Sigmoid colon (tissue), 6 donors: ENCODE measurements at regions not wholly inside any gene's neighbourhood (a gene's known extent, or its start where the extent isn't known, plus 50 kb on each side); places are given as distances from the start of the nearest gene placed in this dataset.

Source experiments
- DNase-seq: peaks from one replicate; pipeline ENCODE4 v3.0.0-alpha.2; 2019
- H3K27ac ChIP-seq, 4 donors: fragments of 200-600 bp; sonication (generic); one replicate each; pipeline ENCODE4 v1.5.1; 2016 to 2019; ENCODE audit warnings: mild to moderate bottlenecking in 1 of 4
- H3K27me3 ChIP-seq, 3 donors: fragments of 200-600 bp; sonication (generic); one replicate each; pipeline ENCODE4 v1.5.1; 2019; ENCODE audit warnings: mild to moderate bottlenecking in 1 of 3
- H3K36me3 ChIP-seq, 4 donors: fragments of 200-600 bp; sonication (generic); one replicate each; pipeline ENCODE4 v1.5.1; 2016 to 2019
- H3K4me1 ChIP-seq, 4 donors: fragments of 200-600 bp; sonication (generic); one replicate each; pipeline ENCODE4 v1.5.1; 2017 to 2019
- H3K4me3 ChIP-seq, 4 donors: fragments of 200-600 bp; sonication (generic); one replicate each; pipeline ENCODE4 v1.5.1; 2017 to 2019; ENCODE audit warnings: mild to moderate bottlenecking in 2 of 4, moderate library complexity in 1 of 4
- H3K9me3 ChIP-seq, 4 donors: fragments of 200-600 bp in 3 of 4; sonication (generic) in 3 of 4; one replicate each; pipeline versions ENCODE4 v1.5.1 to v1.6.1; 2013 to 2019
- EP300 ChIP-seq, 4 donors: sonication (generic); formaldehyde crosslinking; IDR thresholded peaks; one replicate each; pipeline ENCODE4 v1.6.1; 2017; ENCODE audit warnings: antibody characterized with exemption in 4 of 4
- POLR2A ChIP-seq, 2 donors: fragments of 450-650 bp; IDR thresholded peaks; one replicate each; pipeline ENCODE4 v1.6.1; 2016; ENCODE audit warnings: antibody characterized with exemption in 2 of 2, mild to moderate bottlenecking in 2 of 2, moderate library complexity in 2 of 2
- POLR2AphosphoS5 ChIP-seq, 4 donors: sonication (generic); formaldehyde crosslinking; IDR thresholded peaks; one replicate each; pipeline ENCODE4 v1.6.1; 2017; ENCODE audit warnings: antibody characterized with exemption in 4 of 4
- WGBS, 2 donors: extraction: QIAGEN DNeasy Blood & Tissue Kit; methylation state at CpG; one replicate each; pipeline ENCODE4 v1.1.7; 2013; 5-methylcytosine and 5-hydroxymethylcytosine counted together
- intact Hi-C: fragments of 100-400 bp; cut with DNase I; formaldehyde crosslinking; loops from one replicate; pipeline ENCODE4 v1.15.1; 2023
- TF ChIP-seq, protein P1 (sequence below), 4 experiments: fragments of 450-650 bp in 3 of 4; fragments of 200-600 bp in 1 of 4; IDR thresholded peaks; one replicate each; pipeline ENCODE4 v1.5.1; 2016 to 2019; ENCODE audit warnings: antibody characterized with exemption in 4 of 4, mild to moderate bottlenecking in 3 of 4, moderate library complexity in 2 of 4
- donor health status: healthy with polysubstance abuse.
- donor health status: healthy.

DNA sequence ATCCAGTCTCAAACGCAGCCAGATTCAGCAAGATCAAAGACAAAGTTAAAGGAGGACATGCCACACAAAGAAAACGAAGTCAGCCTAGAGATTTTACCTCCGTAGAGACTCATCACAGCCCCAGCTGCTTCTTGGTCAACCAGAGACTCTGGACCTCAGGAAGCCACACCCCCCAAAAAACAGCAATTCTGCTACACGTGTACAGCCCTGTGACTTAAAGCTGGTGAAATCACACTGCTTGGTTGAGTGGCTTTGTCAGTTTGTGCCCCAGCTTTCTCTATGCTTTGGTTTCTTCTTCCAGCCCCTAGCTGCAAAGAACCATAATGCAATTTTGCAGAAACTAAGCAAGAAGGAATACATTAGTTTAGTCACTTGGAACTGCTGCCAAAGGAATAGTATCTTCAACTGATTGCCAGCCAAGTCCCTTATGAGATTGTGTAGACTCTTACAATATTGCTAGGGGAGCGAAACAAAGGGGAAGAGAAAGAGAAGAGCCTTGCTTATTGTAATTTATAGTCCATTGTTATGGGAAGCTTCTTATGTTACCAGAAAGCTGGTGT is 158.8 kb upstream of the ZNF462 start:
- no peak for TF ChIP-seq POLR2AphosphoS5 (IDR thresholded peaks at IDR 0.05)
- intact Hi-C loops = loop anchor here (5.0 kb wide), 1 partner anchor 158 kb away; the partner anchor contains the start of gene ZNF462
- Histone ChIP-seq H3K4me1 (peaks cover 0 to 19% (median 13%) of the 10 kb centered on the region in 4 donors), H3K27ac (no peak overlapping the region), H3K27me3 (no peaks in the 10 kb centered on the region), H3K9me3 (no peaks in the 10 kb centered on the region), H3K36me3 (no peaks in the 10 kb centered on the region), H3K4me3 (no peak overlapping the region)
- DNase-seq = no peak
- 81 to 82% methylated on average over 5 of the region's 5 CpGs for WGBS, 2 donors

DNA sequence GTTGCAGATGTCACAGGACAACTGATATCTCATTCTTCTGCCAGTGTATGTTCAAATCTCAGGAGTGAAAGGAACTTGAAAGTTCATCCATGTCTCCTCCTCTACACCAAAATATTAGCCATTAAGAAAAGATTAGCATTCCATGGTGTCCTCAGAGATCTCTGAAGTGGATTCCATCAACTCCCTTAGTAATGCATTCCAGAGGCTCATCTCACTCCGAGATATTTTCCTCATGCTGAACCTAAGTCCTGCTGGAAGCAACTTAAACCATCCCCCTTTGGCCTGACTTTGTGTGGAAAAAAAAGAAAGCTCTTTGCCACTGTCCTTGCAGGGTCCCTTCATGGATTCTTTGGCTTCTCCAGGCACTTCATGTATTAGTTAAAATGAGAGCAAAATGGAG is 155.7 kb upstream of the ZNF462 start:
- WGBS, 2 donors = 75 to 81% methylated on average over 1 of the region's 1 CpG
- H3K27ac ChIP-seq = peak overlapping the region in 3 of 4 donors; percentile 39 to 70 (median 42)
- no peak overlapping the region for H3K4me3 ChIP-seq

DNA sequence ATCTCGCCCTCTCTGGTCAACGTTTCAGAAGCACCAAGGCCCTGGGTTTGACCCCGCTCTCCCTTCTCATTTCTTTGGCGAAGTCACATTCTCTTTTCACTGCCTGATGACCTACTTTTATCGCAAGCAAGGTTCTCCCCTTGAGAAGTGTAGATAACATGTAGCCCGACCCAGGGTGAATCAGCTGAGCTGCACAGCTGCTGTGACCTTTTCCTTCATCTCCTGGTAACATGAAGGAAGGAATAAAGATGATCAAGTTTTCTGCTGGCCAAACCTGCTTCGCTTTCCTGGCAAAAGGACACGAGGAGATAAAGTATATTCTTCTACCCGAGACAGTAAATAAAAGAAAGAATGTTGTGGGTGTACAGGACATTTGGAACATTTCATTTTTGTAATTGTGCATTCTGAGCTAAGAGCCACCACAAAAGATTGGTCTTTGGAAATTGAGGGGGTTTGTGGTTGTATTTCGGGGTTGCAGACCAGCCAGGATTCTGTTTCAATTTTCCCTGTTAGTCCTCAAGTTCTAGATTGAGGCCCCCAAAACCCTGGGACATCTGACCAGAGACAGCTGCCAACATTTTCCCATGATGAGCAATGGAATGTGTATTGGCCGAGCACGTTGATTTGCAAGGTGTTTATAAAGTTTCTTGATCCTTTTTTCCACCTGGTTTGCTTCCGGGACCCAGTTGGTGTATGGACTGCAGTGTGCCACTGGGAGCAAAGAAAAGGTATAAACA is 155.1 kb upstream of the ZNF462 start:
- H3K4me3 ChIP-seq = no peak overlapping the region

More for the DNA sequence above, 155.7 kb upstream of the ZNF462 start:
- no peaks in the 10 kb centered on the region for H3K9me3 ChIP-seq
- intact Hi-C loops = no loop called here
- no peak for DNase-seq
- peaks cover 0 to 21% (median 13%) of the 10 kb centered on the region in 4 donors for H3K4me1 ChIP-seq
- no peaks in the 10 kb centered on the region for H3K36me3 ChIP-seq
- H3K27me3 ChIP-seq = no peaks in the 10 kb centered on the region
- TF ChIP-seq, protein P1, sequence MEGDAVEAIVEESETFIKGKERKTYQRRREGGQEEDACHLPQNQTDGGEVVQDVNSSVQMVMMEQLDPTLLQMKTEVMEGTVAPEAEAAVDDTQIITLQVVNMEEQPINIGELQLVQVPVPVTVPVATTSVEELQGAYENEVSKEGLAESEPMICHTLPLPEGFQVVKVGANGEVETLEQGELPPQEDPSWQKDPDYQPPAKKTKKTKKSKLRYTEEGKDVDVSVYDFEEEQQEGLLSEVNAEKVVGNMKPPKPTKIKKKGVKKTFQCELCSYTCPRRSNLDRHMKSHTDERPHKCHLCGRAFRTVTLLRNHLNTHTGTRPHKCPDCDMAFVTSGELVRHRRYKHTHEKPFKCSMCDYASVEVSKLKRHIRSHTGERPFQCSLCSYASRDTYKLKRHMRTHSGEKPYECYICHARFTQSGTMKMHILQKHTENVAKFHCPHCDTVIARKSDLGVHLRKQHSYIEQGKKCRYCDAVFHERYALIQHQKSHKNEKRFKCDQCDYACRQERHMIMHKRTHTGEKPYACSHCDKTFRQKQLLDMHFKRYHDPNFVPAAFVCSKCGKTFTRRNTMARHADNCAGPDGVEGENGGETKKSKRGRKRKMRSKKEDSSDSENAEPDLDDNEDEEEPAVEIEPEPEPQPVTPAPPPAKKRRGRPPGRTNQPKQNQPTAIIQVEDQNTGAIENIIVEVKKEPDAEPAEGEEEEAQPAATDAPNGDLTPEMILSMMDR (IDR thresholded peaks at IDR 0.05) = no peak
- TF ChIP-seq POLR2AphosphoS5 (IDR thresholded peaks at IDR 0.05) = no peak
- no peak for TF ChIP-seq POLR2A (IDR thresholded peaks at IDR 0.05)
- no peak for TF ChIP-seq EP300 (IDR thresholded peaks at IDR 0.05)

DNA sequence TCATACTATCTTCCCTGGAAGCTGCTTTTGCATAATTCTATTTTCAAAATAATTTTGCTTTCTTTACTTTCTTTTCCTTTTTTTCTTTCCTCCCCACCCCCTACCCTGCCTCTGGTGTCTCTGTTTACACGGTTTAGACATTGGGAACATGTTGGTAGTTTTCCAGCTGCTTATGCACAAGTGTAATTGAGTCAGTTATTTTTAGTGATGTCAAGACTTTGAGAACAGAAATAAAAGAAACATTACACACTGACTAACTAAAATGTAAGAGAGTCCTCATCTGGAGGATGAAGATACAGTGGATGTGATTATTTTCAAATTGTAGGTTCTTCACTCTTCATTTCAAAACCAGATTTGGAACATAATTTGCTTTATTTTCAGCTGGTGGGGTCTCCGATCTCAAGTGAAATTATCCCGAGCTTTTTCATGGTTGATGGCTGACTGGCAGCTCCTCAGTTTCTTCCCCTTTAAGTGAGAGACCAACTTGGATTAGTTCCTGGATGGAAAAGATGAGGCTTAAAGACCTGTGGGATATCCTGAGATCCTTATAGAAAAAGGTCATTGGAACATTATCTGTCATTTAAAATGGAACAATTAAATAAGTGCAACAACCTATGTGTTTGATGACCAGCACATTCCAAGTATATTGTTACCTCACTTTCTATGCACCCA is 154.4 kb upstream of the ZNF462 start:
- Histone ChIP-seq H3K4me1 (peaks cover 0 to 21% (median 13%) of the 10 kb centered on the region in 4 donors), H3K27me3 (no peaks in the 10 kb centered on the region), H3K27ac (peak overlapping the region; percentile 13 to 70 (median 40)), H3K4me3 (no peak overlapping the region), H3K9me3 (no peaks in the 10 kb centered on the region), H3K36me3 (no peaks in the 10 kb centered on the region)
- WGBS, 2 donors = 65 to 68% methylated on average over 3 of the region's 3 CpGs
- no peak for DNase-seq
- TF ChIP-seq POLR2A (IDR thresholded peaks at IDR 0.05) = no peak
- TF ChIP-seq POLR2AphosphoS5 (IDR thresholded peaks at IDR 0.05) = peak in 1 of 4 donors; percentile 17
- intact Hi-C loops = no loop called here

More for the DNA sequence above, 155.1 kb upstream of the ZNF462 start:
- Histone ChIP-seq H3K27ac (peak overlapping the region; percentile 13 to 70 (median 40)), H3K36me3 (no peaks in the 10 kb centered on the region), H3K4me1 (peaks cover 0 to 21% (median 13%) of the 10 kb centered on the region in 4 donors), H3K27me3 (no peaks in the 10 kb centered on the region), H3K9me3 (no peaks in the 10 kb centered on the region)
- no peak for DNase-seq
- TF ChIP-seq POLR2AphosphoS5 (IDR thresholded peaks at IDR 0.05) (no peak), EP300 (IDR thresholded peaks at IDR 0.05) (no peak), POLR2A (IDR thresholded peaks at IDR 0.05) (no peak)
- TF ChIP-seq, protein P1 (IDR thresholded peaks at IDR 0.05) = no peak
- intact Hi-C loops = no loop called here
- 82 to 86% methylated on average over 13 of the region's 13 CpGs for WGBS, 2 donors

DNA sequence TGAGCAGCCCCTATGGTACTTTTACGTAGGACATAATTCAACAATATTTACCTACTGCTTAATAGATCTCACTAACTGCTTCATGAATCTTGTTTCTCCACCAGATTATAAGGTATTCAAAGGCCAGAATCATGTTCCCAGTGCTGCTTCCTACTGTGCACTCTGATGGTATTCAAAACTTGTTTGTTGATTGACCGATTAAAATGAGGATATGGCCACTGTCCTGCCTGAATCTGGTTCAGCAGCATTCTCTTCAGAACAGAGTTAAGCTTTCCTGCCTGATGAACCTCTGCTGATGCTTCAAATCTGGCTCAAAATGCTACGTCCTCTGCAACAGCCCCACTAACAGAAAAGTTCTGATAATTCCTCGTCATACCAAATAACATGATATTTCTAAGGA is 150.7 kb upstream of the ZNF462 start:
- no peak for DNase-seq
- Histone ChIP-seq H3K4me3 (no peak overlapping the region), H3K9me3 (no peaks in the 10 kb centered on the region), H3K27me3 (no peaks in the 10 kb centered on the region), H3K36me3 (no peaks in the 10 kb centered on the region), H3K4me1 (peaks cover 0 to 23% (median 13%) of the 10 kb centered on the region in 4 donors), H3K27ac (no peak overlapping the region)
- intact Hi-C loops = no loop called here
- TF ChIP-seq EP300 (IDR thresholded peaks at IDR 0.05) = no peak
- TF ChIP-seq, protein P1 (IDR thresholded peaks at IDR 0.05) = no peak
- no peak for TF ChIP-seq POLR2AphosphoS5 (IDR thresholded peaks at IDR 0.05)
- no peak for TF ChIP-seq POLR2A (IDR thresholded peaks at IDR 0.05)
- WGBS, 2 donors = 93 to 95% methylated on average over 4 of the region's 4 CpGs
